HG02943 (cell line): ENCODE measurements at regions not wholly inside any gene's neighbourhood (a gene's known extent, or its start where the extent isn't known, plus 50 kb on each side); places are given as distances from the start of the nearest gene placed in this dataset.

Source experiments
- ATAC-seq: cut with Tn5 transposase; IDR thresholded peaks from one replicate; pipeline ENCODE4 v1.9.1; 2021; ENCODE audit warnings: mild to moderate bottlenecking, low read depth, moderate library complexity; ENCODE audit not compliant: unreplicated experiment

DNA sequence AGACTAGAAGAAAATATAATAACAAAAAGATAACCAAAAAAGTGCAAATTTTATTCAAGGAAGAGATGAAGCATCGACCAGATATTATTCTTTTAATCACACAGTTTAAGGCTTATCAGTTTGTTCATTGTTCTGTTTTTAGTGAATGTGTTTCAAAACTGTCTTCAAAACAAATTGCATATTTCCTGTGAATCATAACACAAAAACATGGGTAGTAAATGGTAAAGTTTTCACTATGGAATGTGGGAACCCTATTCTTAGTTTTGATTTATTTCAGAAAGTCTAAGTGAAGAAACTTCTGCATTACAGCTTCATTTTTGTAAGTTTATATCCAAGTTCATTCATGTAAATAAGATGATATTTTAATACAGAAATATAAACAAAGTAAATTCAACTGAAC is 207.6 kb upstream of the LUZP2 start:
- no peak for ATAC-seq

DNA sequence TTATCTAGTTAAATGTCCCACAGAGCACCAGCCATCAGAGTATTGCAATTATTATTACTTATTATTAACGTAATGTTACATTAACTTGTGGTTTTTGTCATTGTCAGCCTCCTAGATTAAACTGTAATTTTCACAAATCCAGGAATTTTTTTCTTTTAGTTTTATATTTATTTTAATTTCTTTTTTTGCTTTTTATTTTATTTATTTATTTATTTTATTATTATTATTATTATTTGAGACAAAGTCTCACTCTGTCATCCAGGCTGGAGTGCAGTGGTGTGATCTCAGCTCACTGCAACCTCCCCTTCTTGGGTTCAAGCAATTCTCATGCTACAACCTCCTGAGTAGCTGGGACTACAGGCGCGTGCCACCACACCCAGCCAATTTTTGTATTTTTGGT is 202.9 kb upstream of the LUZP2 start:
- no peak for ATAC-seq

DNA sequence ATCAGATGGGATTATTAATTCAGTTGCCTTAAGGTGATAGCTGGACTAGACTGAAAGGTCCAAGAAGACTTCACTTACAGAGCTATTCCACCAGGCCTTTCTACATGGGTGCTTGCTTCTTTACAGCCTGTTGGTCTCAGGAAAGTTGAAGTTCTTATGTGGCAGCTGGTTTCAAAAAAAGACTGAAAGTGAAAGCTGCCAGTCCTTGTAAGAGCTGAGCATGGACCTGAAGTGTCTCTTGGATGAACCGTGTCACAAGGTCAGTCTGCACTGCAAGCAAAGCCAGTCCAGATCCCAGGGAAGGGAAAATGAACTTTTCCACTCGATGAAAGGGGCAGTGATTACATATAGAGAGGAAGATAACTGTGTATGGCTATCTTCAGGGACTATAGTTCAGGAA is 201.5 kb upstream of the LUZP2 start:
- no peak for ATAC-seq

DNA sequence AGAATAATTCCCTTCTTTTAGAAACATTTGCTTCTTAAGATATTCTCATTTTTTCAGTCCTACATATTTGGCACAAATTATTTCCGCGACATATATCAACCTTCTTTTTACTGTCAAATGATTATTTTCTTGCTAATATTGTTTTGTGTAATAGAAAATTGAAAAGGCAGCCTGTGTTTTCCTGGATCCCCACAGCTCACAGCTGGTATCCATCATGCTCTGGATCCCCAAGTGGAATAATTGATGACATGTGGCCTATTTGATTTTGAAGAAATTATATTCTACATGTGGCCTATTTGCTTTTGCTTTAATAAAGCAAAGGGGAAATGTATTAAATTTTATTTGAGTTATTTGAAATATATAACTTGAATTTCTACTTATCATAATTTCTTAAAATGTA is 199.4 kb upstream of the LUZP2 start:
- ATAC-seq: no peak

DNA sequence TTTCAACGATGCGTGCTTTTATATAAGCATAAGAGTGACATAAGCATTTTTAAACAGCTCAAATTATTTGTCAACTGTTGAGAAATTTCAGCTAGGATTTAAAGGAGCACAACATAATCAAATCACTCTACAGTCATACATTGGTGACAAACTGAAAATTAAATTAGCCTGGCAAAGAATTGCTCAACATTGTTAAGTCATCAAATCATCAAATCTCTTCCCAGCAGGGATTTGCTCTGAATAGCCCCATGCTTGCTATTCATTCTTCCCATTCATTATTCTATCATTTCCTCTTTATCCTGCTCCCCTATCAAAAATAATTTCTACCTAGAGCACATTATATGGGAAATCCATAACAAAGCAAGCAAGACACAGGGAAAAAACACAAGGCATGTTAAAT is 198.7 kb upstream of the LUZP2 start:
- no peak for ATAC-seq

DNA sequence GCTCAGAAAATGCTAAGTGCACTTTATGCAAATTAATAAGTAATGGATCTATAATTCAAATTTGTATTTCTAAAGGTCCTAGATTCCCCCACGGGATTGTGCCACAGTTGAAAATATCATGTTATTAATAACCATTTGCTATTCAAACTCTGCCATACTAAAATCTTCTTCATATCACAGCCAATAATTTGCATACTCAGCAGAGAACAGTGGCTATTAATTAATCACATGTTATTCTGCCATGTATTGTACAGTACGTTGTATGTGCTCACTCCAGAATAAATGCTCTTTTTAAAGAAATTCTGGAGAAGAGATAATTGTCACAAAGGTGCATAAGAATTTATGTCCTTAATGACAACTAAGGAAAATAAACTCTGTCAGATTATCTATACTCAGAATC is 184.9 kb upstream of the LUZP2 start:
- no peak for ATAC-seq

DNA sequence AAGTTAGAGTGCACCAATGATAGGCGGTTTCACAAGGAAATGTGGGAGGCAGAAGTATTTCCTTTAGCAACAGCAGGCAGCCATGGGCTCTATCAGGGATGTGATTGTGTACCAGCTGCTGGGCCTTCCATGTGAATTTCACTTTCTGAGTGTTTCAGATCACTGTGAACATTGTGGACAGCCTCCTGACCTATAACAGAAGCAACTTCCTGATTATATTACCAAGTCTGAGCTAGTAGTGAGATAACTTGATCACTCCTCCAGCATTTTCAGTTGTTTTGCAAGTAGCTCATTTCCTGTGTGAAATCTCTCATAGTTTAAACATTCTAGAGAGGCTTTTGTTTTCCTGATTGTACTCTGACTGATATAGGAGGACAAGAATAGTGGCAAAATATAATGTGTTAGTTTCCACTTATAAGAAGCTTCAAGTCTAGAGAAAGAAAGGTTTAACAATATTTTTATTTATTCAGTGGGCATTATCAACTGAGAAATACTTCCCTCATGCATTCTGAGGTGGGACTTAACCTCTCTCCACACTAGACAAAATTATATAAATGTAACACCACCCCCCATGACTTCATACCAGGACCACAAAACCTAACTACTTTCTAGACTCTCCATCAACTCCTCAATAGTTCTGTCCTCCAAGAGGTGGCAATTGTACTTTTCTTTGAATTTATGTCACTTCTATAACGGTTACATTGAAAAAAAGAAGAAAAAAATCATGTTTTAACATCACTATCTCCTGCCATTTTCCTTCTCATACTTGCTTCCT is 184.2 kb upstream of the LUZP2 start:
- ATAC-seq: no peak

DNA sequence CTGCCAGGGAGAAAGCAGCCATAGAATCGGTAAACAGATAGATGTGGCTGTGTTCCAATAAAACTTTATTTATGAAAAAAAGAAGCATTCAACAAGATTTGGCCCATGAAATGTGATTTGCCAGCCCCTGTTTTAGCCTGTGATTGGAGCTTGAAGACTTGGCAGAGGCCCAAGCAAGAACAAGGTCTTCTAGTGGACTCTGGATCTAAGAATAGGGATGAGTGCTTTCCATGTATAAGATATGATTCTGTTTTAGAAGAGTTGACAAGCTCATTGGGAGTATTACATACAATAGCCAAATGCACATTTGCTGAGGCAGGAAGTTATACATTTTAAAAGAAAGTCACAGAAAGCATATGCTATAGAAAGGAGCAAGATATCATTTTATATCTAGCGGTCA is 175.6 kb upstream of the LUZP2 start:
- no peak for ATAC-seq

DNA sequence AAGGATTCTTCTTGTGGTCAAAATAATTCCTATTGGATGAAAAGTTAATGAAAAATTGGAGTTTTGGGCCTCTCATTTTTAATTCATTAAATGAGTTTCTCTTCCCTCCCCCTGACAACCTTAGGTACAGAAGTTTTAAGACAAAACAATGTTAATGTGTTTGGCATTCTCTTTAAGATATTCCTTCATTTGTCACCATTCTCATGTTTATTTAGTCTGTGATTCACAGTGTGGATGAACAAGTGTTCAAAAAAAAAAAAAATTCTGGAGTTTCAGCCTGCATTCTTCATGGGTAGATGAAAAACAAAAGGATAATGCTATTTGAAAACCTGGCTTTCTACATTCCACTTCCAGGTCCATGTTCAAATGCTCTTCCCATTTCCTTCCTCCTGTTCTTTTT is 172.6 kb upstream of the LUZP2 start:
- ATAC-seq: no peak

DNA sequence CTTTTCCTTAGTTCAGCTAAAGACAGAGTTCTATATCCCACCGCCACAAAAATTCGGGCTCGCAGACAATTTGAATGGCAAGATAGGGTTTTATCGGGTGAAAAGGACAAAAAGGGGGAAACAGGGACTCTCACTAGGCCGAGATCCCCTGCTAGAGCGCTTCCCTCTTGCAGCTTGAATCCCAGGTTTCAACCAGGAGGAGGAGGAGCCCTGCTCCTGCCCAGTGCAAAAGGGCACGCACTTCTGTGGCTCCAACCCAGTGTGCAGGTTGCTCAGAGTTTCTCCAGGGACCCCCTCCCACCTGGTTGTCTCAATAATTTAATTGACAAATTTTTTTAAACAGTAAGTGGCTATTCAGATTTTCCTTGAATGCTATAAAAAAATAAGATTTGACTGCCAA is 152.6 kb upstream of the LUZP2 start:
- ATAC-seq: no peak

DNA sequence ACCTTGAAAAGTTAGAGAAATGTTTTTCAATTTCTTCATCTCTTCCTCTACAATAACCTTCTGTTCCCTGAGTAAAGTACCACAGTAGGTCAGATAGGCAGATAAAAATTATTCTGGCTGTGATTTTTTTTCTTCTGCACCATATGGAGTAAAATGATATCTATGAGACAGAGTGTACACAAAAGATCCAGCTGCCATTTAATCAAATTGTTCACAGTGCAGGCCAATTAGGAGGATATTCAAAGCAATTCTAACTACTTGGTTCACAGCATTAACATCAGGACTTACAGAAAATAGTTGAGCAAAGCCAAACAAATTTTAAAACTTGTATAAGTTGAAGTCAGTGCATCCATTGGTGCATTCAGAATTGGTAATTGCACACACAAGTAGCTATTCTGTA is 147.9 kb upstream of the LUZP2 start:
- ATAC-seq: no peak

DNA sequence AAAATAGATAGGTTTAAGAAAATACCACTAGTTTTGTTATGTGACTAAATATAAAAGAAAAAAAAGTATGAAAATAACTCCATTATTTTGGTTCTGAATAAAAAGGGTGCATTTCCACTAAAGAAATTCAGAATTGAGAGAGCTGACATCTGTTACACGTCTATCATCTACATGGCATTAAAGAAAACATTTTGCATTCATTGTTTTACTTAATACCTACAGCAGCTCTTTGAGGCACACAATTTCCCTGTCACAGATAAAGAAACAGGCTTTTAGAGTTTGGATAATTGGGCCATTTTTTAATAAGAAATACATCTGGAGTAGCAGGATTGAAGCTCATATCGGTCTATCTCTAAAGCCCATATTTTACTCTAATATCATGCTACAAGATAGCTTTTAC is 145.7 kb upstream of the LUZP2 start:
- no peak for ATAC-seq

DNA sequence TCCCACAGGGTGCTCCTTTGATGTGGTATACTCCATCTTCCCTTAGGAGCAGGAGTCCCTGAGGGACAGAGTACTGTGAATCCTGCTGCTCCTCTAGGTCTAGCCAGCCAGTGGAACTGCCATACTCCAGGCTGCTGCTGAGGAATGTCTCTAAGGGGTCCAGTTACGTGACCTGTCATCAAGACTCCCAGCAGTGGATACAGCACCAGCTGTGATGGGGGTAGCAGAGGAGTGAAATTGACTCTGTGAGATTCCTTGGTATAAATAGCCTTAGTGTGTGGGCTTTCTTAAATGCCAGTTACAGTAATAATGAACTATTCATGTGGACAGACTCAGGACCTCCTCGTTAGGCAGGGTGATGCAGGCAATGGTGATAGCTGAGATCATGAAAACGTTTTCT is 140.4 kb upstream of the LUZP2 start:
- no peak for ATAC-seq

DNA sequence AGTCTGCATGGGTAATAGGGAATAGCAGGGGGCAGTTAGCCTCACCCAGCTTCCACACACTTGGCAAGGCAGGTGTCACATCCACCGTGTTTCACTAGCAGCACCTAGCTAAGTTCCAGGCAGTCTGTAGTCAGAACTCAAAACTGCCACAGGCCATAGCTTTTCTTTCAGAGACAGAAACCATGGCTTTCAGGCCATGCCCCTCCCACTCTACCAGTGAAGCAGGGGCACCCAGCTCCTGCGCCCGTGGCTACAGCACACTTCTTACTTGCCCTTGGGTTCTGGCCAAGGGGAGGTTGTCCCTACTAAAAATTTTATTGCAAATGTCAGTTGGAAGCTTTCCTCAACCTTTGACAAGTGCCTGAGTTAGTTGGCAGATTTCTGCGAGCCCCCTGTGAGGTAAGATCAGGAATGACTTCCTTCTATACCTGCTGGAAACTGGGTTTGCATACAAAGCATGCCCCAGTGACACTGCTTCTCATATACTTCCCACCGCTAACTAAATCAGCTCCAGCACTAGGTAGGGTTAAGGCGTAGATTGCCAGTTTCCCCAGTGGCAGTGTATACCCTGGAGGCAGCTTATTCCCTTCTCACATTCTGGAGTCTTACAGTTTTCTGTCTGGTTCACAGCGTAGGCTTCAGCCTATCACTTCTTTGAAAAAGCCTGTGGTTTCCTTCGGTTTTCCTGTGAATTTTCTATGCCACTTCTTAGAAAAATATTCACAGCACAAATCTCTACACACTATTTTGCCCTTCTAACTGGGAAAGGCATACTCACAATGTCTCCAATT is 139.0 kb upstream of the LUZP2 start:
- no peak for ATAC-seq

DNA sequence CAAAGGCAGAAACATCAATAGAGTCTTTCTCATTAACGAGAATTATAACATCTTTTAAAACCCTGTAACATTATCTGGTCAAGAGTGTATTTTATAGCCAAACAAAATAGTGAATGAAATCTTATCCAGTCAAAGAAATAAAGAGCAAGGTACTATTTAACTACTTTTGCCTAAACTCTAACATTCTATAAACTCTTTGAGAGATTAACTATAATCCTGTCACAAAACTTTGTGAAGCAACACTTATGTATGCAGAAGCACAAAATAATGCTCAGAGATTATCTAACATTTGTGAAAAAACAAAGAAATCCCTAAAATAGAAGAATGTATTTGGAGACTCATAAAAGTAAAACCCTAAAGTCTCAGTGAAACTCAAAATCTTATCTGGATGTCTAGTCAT is 124.4 kb upstream of the LUZP2 start:
- no peak for ATAC-seq

DNA sequence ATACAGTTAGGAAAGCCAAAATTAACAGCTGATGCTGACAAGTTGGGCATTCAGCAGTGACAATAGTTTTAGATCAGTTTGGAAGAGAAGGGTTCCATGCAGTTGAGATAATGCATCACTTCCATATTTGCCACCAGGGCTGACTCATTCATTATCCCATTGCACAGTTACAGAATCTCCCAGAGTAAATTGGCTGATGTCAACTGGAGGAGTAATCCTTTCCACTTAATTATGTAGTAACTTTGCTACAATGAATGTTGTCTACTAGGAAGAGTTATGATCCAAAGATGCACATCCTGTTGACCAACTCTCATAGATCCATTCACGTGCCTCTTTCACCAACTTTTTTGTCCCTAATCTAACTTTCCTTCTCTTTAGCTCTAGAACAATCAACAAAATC is 123.3 kb upstream of the LUZP2 start:
- no peak for ATAC-seq

DNA sequence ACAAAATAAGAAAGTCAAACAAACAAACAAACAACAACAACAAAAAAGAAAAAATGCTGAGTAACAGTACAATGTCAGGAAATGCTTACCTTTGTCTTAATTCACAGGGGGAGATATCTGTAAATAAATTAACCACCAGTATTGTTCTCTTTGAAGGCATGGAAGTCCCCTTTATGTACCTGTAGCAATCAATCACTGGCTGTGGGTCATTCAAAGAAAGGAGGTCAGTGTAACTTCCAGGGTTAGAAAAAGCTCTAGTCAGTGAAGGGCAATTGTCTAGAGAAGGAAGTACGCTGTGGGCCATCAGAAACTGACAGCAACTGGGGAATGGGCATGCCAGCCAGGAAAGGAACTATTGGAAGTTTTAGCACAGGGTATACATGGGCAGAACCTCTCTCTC is 121.5 kb upstream of the LUZP2 start:
- no peak for ATAC-seq

DNA sequence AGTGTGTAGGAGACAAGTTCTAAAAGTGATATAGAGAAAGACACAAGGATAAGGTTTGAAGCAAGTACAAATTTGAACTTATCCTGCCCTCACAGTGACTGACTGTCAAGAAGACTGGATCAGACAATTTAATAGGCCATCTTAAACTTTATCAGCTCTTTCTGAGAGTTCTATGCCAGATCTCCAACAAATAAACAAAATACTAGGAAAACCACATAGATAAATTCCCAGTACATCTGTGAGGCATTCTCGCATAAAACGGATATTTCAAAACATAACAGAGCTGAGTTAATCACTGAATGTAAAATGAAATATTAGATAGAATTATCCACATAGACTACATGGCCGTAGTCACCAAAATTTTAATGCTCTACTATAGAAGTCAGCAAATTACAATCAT is 120.9 kb upstream of the LUZP2 start:
- no peak for ATAC-seq

DNA sequence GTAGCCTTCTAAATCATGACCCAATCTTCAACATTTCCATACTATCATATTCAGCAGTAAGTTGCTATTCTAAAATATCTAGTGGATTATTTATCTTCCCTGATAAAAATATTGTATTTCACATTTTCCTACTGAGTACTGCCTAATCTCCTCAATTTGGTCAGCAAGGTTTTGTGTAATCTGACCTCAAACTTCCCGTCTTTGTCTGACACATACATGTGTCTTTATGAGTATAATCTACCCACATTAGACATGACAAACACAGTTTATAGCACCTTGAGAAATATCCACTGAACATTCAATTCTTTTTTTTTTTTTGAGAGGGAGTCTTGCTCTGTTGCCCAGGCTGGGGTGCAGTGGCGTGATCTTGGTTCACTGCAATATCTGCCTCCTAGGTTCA is 113.7 kb upstream of the LUZP2 start:
- ATAC-seq: no peak

DNA sequence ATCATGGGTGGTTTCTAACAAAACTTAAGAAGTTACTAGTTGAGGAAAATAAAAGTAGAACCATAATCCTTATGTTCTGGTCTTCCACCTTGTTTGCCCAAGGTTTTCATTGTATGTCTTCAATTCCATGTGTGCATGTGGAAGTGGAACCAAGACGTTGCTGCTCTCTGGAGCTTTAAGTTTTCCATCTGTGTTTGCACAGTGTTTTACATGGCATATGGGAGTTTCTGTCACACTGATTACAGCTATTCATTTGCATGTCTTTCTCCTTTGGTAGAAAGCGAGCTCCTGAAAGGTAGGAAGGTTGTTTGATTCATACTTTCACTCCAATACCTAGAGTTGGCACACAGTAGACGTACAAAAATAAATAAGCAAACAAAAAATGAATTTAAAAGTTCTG is 112.6 kb upstream of the LUZP2 start:
- ATAC-seq: no peak

DNA sequence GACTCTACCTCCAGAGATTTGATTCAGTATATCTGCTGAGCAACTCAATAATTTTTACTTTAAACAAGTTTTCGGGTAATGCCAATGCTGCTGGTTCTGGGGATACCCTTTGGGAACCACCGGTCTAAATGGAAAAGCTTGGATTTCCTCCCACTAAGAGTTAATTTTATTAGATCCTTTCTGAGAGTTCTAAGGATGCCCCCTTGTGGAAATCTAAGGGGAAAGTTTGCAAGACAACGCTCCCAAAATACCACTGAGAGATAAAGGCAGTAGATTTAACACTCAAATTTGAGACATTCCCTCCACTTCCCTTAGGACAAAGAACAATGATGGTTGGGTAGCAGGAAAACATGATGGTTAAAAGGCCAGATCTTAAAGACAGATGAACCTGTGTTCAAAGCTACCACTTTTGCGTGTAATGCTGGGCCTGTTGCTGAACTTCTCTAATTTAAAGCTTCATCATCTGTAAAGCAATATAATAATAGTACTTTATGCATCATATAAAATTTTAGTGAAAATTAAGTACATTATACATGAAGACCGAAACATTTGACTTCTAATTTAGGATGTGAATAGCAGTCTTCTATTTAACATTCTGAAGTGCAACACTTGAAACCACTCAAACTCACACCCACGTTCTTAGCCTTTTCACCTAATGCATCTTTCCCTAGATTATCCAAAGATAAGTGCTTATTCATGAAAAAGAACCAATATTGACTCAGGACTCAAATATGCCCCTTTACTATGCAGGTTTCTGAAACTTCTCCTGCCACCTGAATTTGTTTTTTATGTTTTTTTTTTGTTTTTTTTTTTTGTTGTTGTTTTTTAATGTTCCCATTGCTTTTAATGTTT is 110.1 kb upstream of the LUZP2 start:
- no peak for ATAC-seq
